Stimulated activated CD4-positive, alpha-beta T cell treated with anti-CD3 and anti-CD28 coated beads, TNF-alpha, amount 100 ng/mL, for 48 hours (primary cell): ENCODE measurements at regions not wholly inside any gene's neighbourhood (a gene's known extent, or its start where the extent isn't known, plus 50 kb on each side); places are given as distances from the start of the nearest gene placed in this dataset.

Source experiments
- DNase-seq, 3 donors: peaks; one replicate each; pipeline ENCODE4 v3.0.0-alpha.2; 2020; ENCODE audit warnings: low read depth in 3 of 3

DNA sequence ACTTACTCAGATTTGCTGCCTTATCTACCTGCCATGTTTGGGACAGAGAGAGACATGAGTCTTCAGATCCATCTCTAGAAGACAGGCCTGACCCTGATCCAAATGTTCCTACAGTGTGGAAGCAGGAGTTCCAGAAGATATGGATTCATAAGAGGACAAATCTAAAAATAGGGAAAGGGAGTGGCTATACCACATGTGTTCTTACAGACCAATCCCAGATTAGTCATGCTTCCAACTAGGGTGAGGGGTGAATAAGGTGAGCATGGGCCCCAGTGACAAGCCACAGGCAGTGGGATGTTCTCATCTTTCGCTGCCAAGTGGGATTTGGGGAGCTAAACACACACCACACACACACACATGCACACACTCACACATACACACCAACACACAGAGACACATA is 670.7 kb upstream of the CITED2 start:
- DNase-seq: no peak

- DNase-seq: no peak
Observed at GRCh38 chr6:140044626-140045025, 670.2 kb upstream of the CITED2 start.

GRCh38 chr6:140043762-140044378 is 669.4 kb upstream of the CITED2 start:
- no peak for DNase-seq

DNA sequence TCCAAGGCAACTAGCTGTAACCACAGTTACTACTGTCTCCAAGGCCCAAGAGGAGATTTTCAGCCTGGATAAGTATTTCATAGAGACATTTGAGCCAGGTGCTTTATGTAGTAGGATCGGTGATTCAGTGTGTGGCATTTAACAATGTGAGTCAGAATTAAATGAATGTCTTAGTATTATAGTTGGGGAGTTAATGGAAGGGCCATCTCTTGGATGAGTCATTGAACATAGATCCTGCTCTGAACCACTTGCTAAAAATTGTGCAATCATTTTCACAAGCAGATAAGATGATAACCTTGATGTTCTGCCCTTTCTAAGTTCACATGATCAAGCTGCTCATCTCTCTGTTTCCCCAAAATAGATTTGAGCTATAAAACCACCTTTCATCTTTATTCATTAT is 668.9 kb upstream of the CITED2 start:
- no peak for DNase-seq

GRCh38 chr6:140041571-140042332 is 667.3 kb upstream of the CITED2 start:
- DNase-seq: no peak

DNA sequence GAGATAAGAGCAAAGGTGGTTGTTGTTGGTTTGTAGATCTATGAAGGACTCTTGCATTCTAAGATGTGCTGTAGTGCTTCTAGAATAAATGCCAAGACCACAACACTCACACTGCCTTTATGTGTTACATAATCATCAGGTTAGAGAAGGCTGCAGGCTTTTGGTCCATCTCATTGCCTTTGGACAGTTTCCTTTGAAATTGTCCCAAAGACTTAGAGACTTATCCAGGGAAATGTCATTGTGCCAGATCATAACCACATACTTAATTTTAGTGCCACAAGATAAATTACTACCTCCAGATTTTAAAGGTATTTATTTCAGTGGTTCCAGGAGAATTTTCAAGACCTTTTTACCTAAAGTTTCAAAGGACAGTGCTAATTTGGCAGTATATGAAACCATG is 666.6 kb upstream of the CITED2 start:
- no peak for DNase-seq

GRCh38 chr6:140040396-140040795 is 665.9 kb upstream of the CITED2 start:
- DNase-seq: no peak

DNA sequence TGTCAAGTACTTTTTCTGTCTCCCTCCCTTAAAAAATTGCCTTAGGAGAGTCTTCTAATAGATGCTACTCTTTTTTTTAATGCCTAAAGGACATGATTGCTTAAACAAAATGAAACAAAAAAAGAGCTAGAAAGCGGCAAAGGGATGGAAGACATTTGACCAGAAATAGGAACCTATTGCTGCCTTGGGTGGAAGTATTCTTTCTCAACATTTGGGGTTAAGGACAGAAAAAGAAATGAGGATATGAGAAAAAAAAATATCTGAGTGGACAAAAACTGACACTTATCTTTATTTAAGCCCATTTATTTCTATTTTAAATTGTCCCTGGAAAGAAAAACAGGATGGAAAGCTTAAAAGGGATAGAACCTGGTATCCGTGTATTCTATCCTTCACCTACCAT is 664.9 kb upstream of the CITED2 start:
- no peak for DNase-seq

DNA sequence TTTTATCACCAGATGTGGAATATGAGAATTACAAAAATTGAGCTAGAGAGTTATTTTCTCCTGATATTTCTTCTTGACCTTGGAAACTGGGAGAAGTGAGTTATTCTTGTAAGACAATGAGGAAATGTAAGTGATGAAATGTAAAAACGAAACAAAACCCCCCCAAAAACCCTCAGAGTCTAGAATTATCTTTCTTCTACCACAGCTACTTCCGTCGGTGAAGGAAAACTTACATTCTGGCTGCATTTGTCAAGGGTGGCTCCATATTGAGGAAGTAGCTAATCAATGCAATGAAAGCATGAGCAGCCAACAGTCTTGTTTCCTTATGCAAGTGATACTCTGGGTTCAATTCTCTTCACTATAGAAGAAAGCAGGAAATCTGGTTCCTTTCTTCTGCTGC is 661.7 kb upstream of the CITED2 start:
- no peak for DNase-seq

DNA sequence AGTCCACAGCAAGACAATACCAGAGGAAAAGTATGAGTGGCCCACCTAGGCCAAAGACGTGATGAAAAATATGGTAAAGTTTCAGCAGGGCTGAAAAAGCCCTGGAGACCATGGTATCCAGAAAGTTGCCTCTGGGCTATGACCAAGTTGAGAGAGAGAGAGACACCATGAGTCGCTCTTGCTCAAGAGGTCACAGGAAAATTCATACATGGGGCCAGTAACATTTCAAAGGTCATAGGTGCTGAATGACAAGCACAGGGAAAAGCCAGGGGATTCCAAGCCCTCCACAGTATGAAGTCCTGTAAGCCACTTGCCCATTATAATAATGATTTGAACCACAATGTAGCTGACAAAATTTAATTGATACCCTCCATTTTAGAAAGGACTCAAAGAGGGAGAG is 657.7 kb upstream of the CITED2 start:
- DNase-seq: no peak

GRCh38 chr6:140029551-140029950 is 655.1 kb upstream of the CITED2 start:
- no peak for DNase-seq

DNA sequence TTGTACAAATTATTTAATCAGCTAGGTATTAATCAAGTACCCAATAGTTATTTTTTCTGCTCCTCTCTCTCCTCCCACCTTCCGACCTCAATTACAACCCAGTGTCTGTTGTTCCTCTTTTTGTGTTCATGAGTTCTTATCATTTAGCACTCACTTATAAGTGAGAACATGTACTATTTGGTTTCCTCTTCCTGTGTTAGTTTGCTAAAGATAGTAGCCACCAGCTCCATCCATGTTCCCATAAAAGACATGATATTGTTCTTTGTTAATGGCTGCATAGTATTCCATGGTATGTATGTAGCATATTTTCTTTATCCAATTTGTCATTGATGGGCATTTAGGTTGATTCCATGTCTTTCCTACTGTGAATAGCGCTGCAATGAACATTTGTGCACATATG is 652.8 kb upstream of the CITED2 start:
- DNase-seq: no peak

GRCh38 chr6:140026546-140026945 is 652.1 kb upstream of the CITED2 start:
- no peak for DNase-seq

DNA sequence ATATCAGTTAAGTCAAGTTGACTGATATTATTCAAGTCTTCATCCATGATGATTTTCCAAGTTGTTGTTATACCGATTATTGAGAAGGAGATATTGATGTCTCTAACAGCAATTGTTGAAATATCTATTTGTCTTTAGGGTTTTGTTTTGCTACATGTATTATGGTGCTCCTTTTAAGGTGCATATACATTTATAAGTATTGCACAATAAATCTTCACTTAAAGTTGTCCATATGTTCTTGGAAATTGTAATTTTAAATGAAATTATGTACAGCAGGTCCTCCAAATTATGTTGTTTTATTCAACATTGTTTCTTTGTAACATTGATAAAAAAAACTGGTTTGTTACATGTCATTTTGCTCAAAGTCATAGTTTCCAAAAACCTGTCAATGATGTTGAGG is 650.7 kb upstream of the CITED2 start:
- no peak for DNase-seq

DNA sequence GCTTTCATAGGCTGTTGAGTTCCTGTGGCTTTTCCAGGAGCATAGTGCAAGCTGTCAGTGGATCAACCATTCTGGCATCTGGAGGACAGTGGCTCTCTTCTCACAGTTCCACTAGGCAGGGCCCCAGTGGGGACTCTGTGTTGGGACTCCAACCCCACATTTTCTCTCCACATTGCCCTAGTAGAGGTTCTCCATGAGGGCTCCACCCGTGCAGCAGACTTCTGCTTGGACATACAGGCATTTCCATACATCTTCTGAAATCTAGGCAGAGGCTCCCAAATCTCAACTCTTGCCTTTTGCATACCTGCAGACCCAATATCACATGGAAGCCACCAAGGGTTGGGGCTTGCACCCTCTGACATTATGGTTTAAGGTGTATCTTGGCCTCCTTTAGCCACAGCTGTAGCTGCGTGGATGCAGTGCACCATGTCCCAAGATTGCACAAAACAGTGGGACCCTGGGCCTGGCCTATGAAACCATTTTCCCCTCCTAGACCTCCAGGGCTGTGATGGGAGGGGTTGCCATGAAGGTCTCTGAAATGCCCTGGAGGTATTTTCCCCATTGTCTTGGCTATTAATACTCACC is 645.9 kb upstream of the CITED2 start:
- no peak for DNase-seq

- no peak for DNase-seq
Observed at GRCh38 chr6:140018588-140018987, 644.1 kb upstream of the CITED2 start.

GRCh38 chr6:140017470-140017869 is 643.0 kb upstream of the CITED2 start:
- DNase-seq: no peak

GRCh38 chr6:140012150-140012549 is 637.7 kb upstream of the CITED2 start:
- no peak for DNase-seq

DNA sequence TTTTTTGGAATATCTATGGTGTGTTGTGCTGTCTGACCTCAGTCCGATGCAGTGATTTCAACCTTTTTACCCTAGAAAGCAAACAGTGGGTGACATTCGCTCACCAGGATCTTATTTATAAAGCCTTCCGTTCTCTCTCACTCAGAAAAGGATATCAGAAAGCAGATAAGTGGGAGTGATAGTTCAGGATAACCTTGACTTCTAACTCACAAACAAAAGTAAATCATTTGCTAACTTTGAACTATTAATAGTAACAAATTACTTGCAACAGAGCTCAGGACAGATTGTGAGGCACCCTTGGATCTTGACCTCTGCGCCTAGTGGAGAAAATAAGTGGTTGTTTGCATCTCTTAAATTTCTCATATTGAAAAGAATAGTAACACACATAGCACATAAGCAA is 637.1 kb upstream of the CITED2 start:
- DNase-seq: no peak

DNA sequence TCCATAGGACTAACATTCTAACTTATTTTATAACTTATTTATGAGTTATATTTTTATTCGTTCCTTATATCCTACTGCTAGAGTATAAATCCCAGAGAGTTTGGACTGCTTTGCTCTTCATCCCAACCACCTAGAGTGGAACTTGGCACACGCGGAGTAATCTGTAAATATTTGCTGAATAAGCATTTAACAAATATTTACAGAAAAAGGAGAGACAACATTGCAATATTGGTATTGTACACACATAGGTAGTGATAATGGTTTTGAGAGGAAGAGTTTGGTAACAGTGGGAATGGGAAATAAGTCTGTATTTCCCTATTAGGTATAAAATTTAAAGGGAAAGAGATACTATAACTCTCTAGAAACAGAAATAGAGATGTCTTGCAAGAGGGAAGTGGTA is 634.8 kb upstream of the CITED2 start:
- DNase-seq: no peak

GRCh38 chr6:140007525-140007924 is 633.1 kb upstream of the CITED2 start:
- DNase-seq: no peak

GRCh38 chr6:140003217-140003616 is 628.8 kb upstream of the CITED2 start:
- no peak for DNase-seq

DNA sequence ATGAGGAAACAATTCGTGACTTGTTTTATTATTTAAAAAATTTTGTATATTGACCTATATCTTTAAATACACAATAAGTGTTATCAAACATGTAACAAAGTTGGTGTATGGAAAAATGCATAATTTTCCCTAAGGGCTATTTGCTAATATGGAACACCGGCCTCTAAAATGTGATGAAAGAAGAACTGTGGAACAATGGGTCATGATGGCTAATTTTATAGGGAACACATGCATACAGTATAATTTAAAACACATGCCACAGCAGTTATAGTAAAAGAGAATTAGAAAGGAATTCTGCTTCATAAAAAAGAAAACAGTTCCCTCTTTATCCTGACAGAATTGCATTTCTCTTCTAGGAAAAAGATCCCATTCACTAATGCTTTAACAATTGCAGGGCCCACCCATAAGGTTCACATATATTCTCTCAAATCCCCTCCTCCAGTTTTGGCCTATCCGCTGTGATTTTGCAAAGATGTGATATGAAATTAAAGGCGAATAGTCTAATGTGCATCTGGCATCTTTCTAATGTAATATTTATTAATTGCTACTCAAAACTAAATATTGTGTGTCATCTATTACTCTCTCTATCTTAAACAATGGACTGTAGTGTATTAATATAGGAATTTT is 628.1 kb upstream of the CITED2 start:
- DNase-seq: no peak
